IPS DF 6.9 (cell line): ENCODE measurements at regions not wholly inside any gene's neighbourhood (a gene's known extent, or its start where the extent isn't known, plus 50 kb on each side); places are given as distances from the start of the nearest gene placed in this dataset.
"Not testable (repeated sequence)": the region's sequence is repeated elsewhere in the genome, so short reads cannot be mapped to it uniquely, and the experiment has no call there.

Experiments
- DNase-seq: peaks from one replicate; pipeline ENCODE4 v3.0.0-alpha.2; 2013; ENCODE audit warnings: low read depth, low spot score
- H3K27ac ChIP-seq: one replicate; pipeline ENCODE4 v1.5.1; 2013; ENCODE audit warnings: low read length, control low read depth
- H3K27me3 ChIP-seq: 2 replicates; pipeline ENCODE4 v1.6.1; 2013; ENCODE audit warnings: mild to moderate bottlenecking, low read length; ENCODE audit not compliant: control insufficient read depth, insufficient read depth
- H3K36me3 ChIP-seq: 2 replicates; pipeline ENCODE4 v1.6.1; 2013; ENCODE audit warnings: low read length; ENCODE audit not compliant: control insufficient read depth, insufficient read depth
- H3K4me1 ChIP-seq: 2 replicates; pipeline ENCODE4 v1.6.1; 2013; ENCODE audit warnings: low read length; ENCODE audit not compliant: control insufficient read depth, insufficient read depth
- H3K4me3 ChIP-seq: 2 replicates; pipeline ENCODE4 v1.5.1; 2013; ENCODE audit warnings: mild to moderate bottlenecking, low read length
- H3K9me3 ChIP-seq: 2 replicates; pipeline ENCODE4 v1.6.1; 2013; ENCODE audit warnings: low read length, inconsistent platforms; ENCODE audit not compliant: control insufficient read depth, insufficient read depth
- WGBS: extraction: QIAGEN DNeasy Blood & Tissue Kit; methylation state at CpG from one replicate; pipeline ENCODE4 v1.1.7; 2013; ENCODE audit warnings: mixed read lengths, missing lambda C conversion rate; ENCODE audit not compliant: insufficient read length, insufficient coverage; 5-methylcytosine and 5-hydroxymethylcytosine counted together

DNA sequence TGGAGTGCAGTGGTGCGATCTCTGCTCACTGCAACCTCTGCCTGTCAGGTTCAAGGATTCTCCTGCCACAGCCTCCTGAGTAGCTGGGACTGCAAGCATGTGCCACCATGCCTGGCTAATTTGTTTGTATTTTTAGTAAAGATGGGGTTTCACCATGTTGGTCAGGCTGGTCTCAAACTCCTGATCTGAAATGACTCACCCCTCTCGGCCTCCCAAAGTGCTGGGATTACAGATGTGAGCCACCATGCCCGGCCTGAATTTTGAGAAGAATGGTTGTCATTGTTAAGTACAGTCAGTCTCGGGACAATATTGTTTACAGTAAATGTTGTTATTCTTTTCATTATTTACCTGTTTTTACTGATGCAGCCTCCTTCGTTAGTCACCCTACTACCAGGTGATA is 1226.2 kb upstream of the TENM3 start:
- H3K27ac ChIP-seq = no peak overlapping the region
- H3K27me3 ChIP-seq = no peaks in the 10 kb centered on the region
- H3K9me3 ChIP-seq = no peaks in the 10 kb centered on the region
- DNase-seq = no peak
- no peaks in the 10 kb centered on the region for H3K4me1 ChIP-seq
- no peaks in the 10 kb centered on the region for H3K36me3 ChIP-seq
- no CpG with 5 or more reads among the region's 5 CpGs for WGBS
- H3K4me3 ChIP-seq = no peak overlapping the region

DNA sequence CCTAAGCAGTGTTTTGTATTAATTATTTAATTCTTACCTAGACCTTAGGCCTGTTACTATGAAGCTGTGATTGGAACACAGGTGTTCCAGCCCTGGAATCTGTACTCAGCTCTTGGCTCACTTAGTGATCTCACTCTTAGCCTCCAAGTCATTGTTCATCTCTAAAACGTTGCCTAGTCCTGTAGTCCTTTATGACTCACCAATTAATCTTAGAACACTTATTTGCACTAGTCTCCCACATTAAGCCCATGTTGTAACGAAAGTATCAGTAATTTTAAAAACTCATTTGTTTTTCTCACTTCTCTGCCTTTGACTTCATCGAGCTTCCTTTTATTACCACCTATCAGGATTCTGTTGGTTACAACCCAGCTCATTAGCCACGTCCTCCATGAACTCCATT is 1224.7 kb upstream of the TENM3 start:
- no peaks in the 10 kb centered on the region for H3K36me3 ChIP-seq
- no peak overlapping the region for H3K4me3 ChIP-seq
- H3K9me3 ChIP-seq = no peaks in the 10 kb centered on the region
- no CpG with 5 or more reads among the region's 4 CpGs for WGBS
- no peak for DNase-seq
- no peak overlapping the region for H3K27ac ChIP-seq
- H3K27me3 ChIP-seq = no peaks in the 10 kb centered on the region
- H3K4me1 ChIP-seq = no peaks in the 10 kb centered on the region

DNA sequence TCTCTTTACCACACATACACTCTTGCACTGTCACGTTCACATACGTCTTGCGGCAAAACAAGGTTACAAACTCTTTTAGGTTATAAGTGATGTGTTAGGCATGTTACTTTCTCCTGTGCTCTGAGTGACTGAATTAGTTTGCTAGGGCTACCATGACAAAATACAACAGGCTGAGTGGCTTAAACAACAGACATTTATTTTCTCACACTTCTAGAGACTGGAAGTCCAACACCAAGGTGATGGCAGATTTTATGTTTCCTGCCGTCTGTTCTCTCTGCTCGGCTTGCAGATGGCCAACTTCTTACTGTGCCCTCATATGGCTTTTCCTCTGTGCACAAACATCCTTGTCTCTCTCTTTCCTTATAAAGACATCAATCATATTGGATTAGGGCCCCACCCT is 1224.3 kb upstream of the TENM3 start:
- no peaks in the 10 kb centered on the region for H3K27me3 ChIP-seq
- no peak for DNase-seq

DNA sequence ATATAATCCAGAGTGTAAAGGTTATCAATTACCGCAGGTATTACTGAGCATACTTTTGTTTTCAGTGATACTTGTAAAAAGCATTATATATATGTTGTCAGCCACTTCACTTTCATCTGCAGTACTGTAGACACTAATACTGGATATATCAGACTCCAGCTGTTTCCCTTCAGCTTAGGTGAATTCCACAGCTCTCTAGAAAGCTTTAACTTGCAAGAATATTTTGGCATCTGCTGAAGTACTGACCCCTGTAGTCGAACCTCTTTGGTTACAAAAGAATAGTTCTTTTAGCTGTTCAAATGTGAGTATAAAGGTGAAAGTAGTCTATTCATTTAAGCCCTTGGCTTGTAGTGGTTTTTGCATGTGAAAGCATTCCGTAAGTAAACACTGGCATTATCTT is 1222.7 kb upstream of the TENM3 start:
- Histone ChIP-seq H3K4me1 (no peaks in the 10 kb centered on the region), H3K36me3 (no peaks in the 10 kb centered on the region), H3K27ac (no peak overlapping the region), H3K4me3 (no peak overlapping the region), H3K9me3 (no peaks in the 10 kb centered on the region), H3K27me3 (no peaks in the 10 kb centered on the region)
- no CpG with 5 or more reads among the region's 3 CpGs for WGBS
- no peak for DNase-seq

More for the DNA sequence above, 1224.3 kb upstream of the TENM3 start:
- H3K36me3 ChIP-seq = no peaks in the 10 kb centered on the region
- no CpG with 5 or more reads among the region's 5 CpGs for WGBS
- no peak overlapping the region for H3K4me3 ChIP-seq
- H3K27ac ChIP-seq = no peak overlapping the region
- no peaks in the 10 kb centered on the region for H3K4me1 ChIP-seq
- H3K9me3 ChIP-seq = no peaks in the 10 kb centered on the region

DNA sequence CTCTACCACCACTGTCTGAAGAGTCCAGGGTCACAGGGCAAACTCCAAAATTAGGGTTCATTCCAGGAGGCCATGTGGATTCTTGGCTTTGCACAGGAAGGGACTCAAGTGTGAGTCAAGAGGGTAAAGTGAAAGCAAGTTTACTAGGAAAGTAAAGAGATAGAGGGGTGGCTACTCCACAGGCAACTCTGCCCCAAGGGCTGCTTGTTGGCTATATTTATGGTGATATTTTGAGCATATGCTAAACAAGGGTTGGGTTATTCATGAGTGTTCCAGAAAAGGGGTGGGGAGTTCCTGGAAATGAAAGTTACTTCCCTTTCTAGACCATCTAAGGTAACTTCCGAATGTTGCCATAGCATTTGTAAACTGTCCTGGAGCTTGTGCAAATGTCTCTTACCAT is 1222.0 kb upstream of the TENM3 start:
- H3K9me3 ChIP-seq = no peaks in the 10 kb centered on the region
- no peaks in the 10 kb centered on the region for H3K36me3 ChIP-seq
- no peak for DNase-seq
- H3K27me3 ChIP-seq = no peaks in the 10 kb centered on the region
- H3K27ac ChIP-seq = no peak overlapping the region
- no peaks in the 10 kb centered on the region for H3K4me1 ChIP-seq
- no peak overlapping the region for H3K4me3 ChIP-seq
- WGBS = no CpG with 5 or more reads among the region's 1 CpG

DNA sequence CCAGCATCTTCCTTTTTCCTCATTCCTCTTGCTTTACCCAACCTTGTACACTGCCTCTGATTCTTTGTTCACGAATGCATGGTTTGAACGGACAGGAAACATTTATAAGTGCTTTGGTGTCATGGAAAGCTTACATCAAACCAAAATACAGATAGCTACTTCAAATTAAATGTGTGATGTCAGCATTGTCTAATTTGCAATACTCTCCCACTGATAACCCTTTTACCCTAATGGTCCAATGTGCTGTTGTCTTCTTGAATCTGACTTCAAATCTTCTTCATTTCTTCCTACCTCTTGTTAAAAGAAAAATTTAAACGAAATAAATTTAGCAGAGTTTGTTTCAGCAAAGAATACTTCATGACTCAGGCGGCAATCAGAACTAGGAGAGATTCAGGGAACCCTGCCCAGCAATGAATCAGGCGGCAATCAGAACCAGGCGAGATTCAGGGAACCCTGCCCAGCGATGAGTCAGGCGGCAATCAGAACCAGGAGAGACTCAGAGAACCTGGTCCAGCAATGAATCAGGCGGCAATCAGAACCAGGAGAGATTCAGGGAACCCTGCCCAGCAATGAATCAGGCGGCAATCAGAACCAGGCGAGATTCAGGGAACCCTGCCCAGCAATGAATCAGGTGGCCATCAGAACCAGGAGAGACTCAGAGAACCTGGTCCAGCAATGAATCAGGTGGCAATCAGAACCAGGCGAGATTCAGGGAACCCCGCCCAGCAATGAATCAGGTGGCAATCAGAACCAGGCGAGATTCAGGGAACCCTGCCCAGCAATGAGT is 1212.9 kb upstream of the TENM3 start:
- not testable (repeated sequence) for H3K4me3 ChIP-seq, H3K27me3 ChIP-seq, H3K9me3 ChIP-seq, H3K4me1 ChIP-seq, H3K27ac ChIP-seq, H3K36me3 ChIP-seq, DNase-seq
- no CpG with 5 or more reads among the region's 14 CpGs for WGBS

DNA sequence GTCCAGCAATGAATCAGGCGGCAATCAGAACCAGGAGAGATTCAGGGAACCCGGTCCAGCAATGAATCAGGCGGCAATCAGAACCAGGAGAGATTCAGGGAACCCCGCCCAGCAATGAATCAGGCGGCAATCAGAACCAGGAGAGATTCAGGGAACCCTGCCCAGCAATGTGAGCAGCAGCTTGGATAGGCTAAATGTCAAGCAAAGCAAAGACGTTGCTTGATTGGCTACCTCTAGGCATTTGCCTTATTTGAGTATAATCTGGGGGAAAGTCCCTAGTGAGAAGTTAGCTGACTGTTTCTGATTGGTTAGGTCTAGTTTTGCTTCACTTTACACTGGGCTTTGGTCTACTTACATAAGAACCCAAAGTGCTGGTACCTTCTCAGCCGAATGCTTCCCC is 1212.2 kb upstream of the TENM3 start:
- Histone ChIP-seq H3K4me1 (peaks cover 2% of the 10 kb centered on the region), H3K36me3 (no peaks in the 10 kb centered on the region), H3K4me3 (no peak overlapping the region), H3K27me3 (no peaks in the 10 kb centered on the region), H3K9me3 (no peaks in the 10 kb centered on the region), H3K27ac (no peak overlapping the region)
- no CpG with 5 or more reads among the region's 7 CpGs for whole genome bisulfite sequencing
- no peak for DNase-seq

DNA sequence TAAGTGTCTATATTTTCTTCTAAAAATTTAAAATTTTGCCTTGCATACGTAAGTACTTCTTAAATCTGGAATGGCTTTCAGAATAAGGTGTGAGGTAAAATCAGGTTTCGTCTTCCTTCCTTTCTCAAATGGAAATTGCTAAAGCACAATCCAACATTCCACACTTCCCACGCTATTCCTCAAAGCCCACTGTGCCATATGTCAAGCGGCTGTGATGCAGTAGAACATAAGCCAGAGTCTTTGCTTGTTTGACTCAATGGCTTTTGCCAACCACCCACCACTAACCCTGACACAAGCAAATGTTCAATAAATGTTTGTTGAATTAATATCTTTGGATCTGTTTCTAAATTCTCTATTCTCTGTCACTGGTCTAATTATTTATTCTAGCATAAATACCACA is 1199.7 kb upstream of the TENM3 start:
- WGBS = no CpG with 5 or more reads among the region's 4 CpGs
- no peaks in the 10 kb centered on the region for H3K4me1 ChIP-seq
- no peaks in the 10 kb centered on the region for H3K9me3 ChIP-seq
- no peak overlapping the region for H3K4me3 ChIP-seq
- DNase-seq = no peak
- no peaks in the 10 kb centered on the region for H3K36me3 ChIP-seq
- no peaks in the 10 kb centered on the region for H3K27me3 ChIP-seq
- H3K27ac ChIP-seq = no peak overlapping the region

DNA sequence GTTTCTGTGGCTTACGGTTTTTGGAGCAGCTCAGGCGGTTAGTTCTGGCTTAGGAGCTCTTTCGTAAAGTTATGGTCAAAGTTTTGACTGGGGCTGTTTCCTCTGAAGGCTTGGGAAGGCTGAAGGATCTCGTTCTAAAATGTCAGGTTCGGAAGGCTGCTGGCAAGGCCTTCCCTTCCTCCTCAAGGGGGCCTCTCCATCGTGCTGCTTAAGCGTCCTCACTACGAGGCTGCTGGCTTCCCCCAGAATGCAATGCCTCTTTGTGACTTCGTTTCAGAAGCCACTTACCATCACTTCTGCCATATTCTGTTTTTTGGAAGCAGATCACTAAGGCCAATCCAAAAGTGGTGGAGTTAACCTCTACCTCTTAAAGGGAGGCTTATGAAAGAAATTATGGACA is 1196.4 kb upstream of the TENM3 start:
- Histone ChIP-seq H3K4me3 (no peak overlapping the region), H3K4me1 (no peaks in the 10 kb centered on the region), H3K27me3 (no peaks in the 10 kb centered on the region), H3K36me3 (no peaks in the 10 kb centered on the region), H3K9me3 (no peaks in the 10 kb centered on the region), H3K27ac (no peak overlapping the region)
- whole genome bisulfite sequencing = no CpG with 5 or more reads among the region's 9 CpGs
- DNase-seq = no peak

DNA sequence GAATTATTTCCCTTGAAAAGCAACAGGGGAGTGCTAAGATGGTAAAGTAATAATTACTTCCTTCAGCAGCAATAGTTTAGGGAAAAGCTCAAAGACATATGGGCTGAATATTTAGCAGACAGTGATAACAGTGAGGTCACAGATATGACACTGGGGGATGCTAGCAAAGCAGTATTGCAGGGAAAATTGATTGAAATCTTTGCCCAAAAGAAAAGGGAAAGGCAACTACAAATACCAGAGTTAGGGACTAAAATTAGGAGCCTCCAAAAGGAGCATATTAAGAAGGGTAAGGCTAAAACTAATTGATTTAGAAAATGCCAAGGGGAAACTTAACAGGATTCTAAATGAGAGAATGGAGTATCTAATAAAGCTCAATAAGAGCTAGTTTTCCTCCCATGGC is 1191.3 kb upstream of the TENM3 start:
- DNase-seq = no peak
- Histone ChIP-seq H3K27me3 (no peaks in the 10 kb centered on the region), H3K27ac (no peak overlapping the region), H3K36me3 (no peaks in the 10 kb centered on the region), H3K9me3 (no peaks in the 10 kb centered on the region), H3K4me1 (no peaks in the 10 kb centered on the region), H3K4me3 (no peak overlapping the region)

DNA sequence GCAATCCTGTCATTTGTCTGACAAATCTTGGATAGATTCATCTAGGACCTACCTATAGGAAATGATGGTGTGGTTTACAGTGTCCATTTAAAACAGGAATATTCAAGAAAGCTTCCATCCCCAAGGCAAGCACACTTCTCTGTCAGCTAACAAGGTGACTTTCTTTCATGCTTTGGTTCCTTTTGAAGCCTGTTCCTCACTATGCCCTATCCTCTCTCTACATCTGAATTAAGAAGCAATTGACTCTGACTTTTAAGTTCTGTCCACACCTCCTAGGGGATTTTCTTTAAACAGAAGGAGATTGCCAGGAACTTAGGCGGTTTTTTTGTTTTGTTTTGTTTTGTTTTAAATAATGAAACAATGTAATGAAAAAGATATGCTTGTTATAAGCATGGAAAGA is 1181.4 kb upstream of the TENM3 start:
- Histone ChIP-seq H3K36me3 (no peaks in the 10 kb centered on the region), H3K27ac (no peak overlapping the region), H3K4me3 (no peak overlapping the region), H3K27me3 (no peaks in the 10 kb centered on the region), H3K9me3 (no peaks in the 10 kb centered on the region), H3K4me1 (no peaks in the 10 kb centered on the region; the same call in 1 of the 2 replicates)
- no peak for DNase-seq
- 100% methylated on average over 1 of the region's 1 CpG for WGBS
